ENCODE measurements at regions not wholly inside any gene's neighbourhood (a gene's known extent, or its start where the extent isn't known, plus 50 kb on each side); places are given as distances from the start of the nearest gene placed in this dataset.
"Not testable (repeated sequence)": the region's sequence is repeated elsewhere in the genome, so short reads cannot be mapped to it uniquely, and the experiment has no call there.

- DNase-seq: no peak
Measured at GRCh38 chr9:124126648-124127646, 115.4 kb downstream of the LHX2 start.

GRCh38 chr9:124128568-124129166, 117.1 kb downstream of the LHX2 start:
- DNase-seq: no peak

GRCh38 chr9:124130277-124131075, 118.9 kb downstream of the LHX2 start:
- no peak for DNase-seq

- DNase-seq: not testable (repeated sequence)
Measured at GRCh38 chr9:124131518-124131917, 120.0 kb downstream of the LHX2 start.

- no peak for DNase-seq
Measured at GRCh38 chr9:124132671-124133147, 121.1 kb downstream of the LHX2 start.

DNA sequence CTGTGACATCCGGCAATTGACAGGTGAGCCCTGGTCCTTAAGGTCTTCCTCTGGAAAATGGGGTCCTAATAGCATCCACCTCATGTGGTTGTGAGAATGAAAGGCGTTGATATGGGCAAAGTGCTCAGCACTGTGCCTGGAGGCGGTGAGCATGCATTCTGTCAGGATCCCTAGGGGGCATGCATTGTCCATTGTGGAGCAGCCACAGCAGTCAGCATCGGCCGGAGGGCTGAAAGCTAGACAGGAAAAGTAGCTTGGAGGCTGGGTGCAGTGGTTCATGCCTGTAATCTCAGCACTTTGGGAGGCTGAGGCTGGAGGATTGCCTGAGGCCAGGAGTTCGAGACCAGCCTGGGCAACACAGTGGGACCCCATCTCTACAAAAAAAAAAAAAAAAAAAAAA, 122.2 kb downstream of the LHX2 start:
- no peak for DNase-seq

GRCh38 chr9:124134526-124134925, 123.0 kb downstream of the LHX2 start:
- DNase-seq: no peak

GRCh38 chr9:124135813-124136365, 121.9 kb upstream of the NEK6 start:
- no peak for DNase-seq

- DNase-seq: no peak
Measured at GRCh38 chr9:124137009-124137943, 120.5 kb upstream of the NEK6 start.

DNA sequence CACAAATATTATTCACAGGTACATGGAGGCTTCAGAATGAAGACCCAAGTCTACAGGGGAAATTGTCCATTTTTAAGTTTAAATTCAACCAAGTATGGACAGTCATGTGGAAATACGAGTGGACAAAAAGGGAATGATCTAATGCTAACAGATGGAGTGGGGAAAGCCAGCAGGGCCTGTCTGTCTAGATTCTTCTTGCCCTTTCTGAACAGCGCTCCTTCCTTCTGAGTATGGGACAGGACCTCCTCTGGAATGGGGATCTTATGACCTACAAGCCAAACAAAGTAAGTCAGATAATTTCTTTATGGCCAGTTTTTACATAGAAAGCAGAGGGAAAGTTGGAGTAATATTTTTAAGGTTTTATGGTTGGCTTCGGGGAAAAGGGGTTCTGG, 119.8 kb upstream of the NEK6 start:
- no peak for DNase-seq

DNA sequence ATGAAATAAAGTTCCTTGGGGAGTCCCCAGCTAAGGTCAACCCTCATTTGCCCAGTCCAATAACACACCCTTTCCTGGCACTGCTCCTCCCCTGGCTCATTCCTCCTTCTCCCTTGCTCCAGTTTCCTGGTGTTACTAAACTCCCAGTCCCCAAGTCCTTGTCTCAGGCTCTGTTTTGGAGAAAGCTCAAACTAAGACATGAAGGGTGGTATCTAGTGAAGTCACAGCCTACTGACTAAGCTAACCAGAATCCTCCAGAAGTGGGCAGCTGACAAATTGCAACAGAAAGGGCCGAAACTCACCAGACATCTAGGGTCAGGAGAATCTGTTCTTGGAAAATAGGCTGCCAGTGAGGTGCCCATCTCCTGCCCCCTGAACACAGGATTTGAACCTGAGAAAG, 118.7 kb upstream of the NEK6 start:
- no peak for DNase-seq

GRCh38 chr9:124140941-124141568, 116.7 kb upstream of the NEK6 start:
- no peak for DNase-seq

DNA sequence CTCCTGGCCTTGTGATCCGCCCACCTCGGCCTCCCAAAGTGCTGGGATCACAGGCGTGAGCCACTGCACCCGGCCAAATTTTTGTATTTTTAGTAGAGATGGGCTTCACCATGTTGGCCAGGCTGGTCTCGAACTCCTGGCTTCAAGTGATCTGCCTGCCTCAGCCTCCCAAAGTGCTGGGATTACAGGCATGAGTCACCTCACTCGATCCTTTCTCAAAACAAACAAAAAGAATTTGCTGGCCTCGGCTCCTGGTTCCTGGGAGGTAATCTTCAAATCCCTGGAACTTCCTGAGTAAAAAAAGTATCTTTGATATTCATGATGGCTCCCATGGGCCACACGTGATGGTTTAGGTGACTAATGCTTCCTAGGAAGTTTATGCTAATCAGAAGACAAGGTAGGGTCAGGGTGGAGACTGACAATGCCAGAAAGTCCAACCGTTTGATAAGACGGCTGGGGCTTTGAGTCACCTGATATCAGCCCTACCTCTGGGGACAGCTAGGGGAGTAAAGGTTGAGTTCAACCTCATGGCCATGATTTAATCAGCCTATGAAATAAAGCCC, 113.1 kb upstream of the NEK6 start:
- not testable (repeated sequence) for DNase-seq

DNA sequence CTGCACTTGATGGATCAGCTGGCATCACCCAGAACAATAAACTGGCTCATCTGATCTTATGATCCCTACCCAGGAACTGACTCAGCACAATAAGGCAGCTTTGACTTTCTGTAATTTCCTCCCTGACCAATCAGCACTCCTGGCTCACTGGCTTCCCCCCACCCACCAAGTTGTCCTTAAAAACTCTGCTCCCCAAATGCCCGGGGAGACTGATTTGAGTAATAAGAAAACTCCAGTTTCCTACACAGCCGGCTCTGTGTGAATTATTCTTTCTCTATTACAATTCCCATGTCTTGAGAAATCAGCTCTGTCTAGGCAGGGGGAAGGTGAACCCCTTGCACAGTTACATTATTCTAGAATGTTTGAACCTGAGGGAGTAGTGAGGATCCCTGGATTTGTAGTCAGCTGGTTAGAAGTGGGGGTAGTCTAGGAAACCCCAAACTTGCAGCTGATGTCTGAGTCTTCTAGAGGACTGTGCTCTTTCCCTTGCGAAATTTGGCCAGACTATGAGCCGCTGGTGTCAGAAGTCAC, 111.7 kb upstream of the NEK6 start:
- DNase-seq: no peak

DNA sequence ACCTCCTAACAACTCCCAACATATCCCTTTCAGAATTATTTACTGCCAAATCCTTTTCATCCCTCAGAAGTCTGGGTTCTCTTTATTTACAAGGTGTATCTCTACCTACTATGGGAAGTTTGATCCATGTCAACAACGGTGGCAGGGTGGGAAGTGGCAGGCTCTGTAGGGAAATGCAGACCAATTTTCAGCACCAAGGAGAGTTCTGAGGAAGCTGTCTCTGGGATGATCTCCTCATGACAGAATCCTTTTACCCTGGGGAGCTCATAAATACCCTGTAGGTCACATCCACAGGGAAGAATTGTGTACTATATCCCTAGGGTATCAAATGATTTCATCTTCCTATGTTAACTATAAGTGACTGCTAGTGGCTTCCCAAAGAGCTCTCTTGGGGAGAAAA, 107.8 kb upstream of the NEK6 start:
- DNase-seq: no peak

DNA sequence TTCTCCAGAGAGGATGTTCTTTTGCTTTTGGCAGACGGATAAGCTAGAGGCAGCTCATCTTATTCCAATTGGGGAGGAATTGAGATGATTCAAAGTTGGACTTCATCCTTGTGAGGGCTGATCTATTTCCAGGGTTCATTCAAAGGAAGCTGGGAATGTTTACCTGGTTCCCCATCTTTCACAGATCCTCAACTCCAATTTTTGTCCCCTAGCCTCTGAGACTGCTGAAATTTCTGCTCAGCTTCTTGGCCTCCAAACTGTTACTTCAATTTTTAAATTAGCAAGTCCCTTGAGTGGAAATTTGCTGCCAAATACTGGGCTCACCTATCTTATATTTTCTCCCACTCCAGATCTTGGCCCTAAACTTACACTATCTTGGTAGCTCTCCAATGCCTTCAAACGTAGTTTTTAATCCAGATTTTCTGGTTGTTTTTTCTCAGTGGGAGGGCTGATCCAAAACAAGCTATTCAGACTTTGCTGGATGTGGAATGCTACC, 93.9 kb upstream of the NEK6 start:
- peak; percentile 70 for DNase-seq

DNA sequence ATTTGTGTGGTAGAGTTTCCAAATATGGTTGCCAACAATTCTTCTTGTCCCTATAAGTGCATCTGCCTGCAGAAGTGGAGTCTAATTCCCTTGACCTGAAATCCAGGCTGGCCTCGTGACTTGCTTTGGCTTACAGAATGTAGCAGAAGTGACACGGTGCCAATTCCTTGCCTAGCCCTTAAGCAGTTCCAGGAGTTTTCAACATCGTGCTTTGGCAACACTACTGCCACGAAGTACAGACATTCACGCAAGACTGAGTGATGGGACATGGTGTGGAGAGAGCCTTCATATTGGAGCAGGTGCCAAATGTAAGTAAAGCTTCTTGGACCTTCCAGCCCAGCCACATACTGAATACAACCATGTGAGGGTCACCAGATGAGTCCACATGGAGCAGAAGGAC, 92.9 kb upstream of the NEK6 start:
- peak; percentile 82 for DNase-seq

DNA sequence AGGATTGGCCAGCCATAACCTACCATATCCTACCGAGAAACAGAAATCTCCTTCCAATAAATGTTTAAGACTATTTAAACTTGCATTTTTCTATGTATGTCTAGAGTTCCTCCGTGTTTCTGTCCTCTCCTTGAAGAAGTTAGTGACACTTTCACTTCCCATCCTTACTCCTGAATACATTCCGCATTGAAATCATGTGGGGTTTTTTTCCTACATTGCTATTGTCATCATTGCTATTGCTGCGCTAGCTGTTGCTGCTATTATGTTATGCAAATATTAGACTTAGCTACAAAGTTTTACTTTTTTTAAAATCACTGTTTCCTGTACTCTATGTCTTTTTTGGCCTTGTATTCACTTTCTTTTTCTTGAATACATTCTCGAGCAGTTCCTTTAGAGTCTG, 83.3 kb upstream of the NEK6 start:
- DNase-seq: no peak

- not testable (repeated sequence) for DNase-seq
Measured at GRCh38 chr9:124177522-124177921, 80.2 kb upstream of the NEK6 start.
